H1 (cell line): ENCODE measurements at regions not wholly inside any gene's neighbourhood (a gene's known extent, or its start where the extent isn't known, plus 50 kb on each side); places are given as distances from the start of the nearest gene placed in this dataset.

Experiments used
- CTCF ChIA-PET: fragments of 300-600 bp; sonication (Branson Sonifier 250); formaldehyde crosslinking; loops from one replicate; lab custom pipeline; 2021; ENCODE audit not compliant: partially characterized antibody; lab: Charles Lee
- POLR2A ChIA-PET: fragments of 300-600 bp; sonication (Branson Sonifier 250); formaldehyde crosslinking; loops from one replicate; lab custom pipeline; 2021; ENCODE audit warnings: inconsistent platforms; ENCODE audit not compliant: partially characterized antibody; lab: Charles Lee
- DNase-seq, 2 experiments: peaks; one replicate each; pipeline versions ENCODE4 v3.0.0 to v3.0.0-alpha.2; 2010 to 2022; ENCODE audit warnings: low spot score in 2 of 2, low read depth in 1 of 2, mixed read lengths in 1 of 2
- FAIRE-seq: peaks from 2 replicates; lab custom pipeline; 2011; peaks lifted over from hg19 to GRCh38; lab: Jason Lieb, UNC
- H2AFZ ChIP-seq: 2 replicates; pipeline ENCODE4 v1.8.1; 2012; ENCODE audit warnings: low read length, inconsistent platforms
- H2AK5ac ChIP-seq: 2 replicates; pipeline ENCODE4 v1.6.1; 2013; ENCODE audit warnings: low read depth, low read length
- H2BK120ac ChIP-seq: replicated peaks from 2 replicates; pipeline ENCODE3; 2013; ENCODE audit warnings: low read depth, low read length, inconsistent platforms
- H2BK12ac ChIP-seq: 2 replicates; pipeline ENCODE4 v1.6.1; 2013; ENCODE audit warnings: low read depth, low read length
- H2BK15ac ChIP-seq: 2 replicates; pipeline ENCODE4 v1.6.1; 2013; ENCODE audit warnings: low read length
- H2BK20ac ChIP-seq: 2 replicates; pipeline ENCODE4 v1.6.1; 2013; ENCODE audit warnings: low read length
- H2BK5ac ChIP-seq: 2 replicates; pipeline ENCODE4 v1.6.1; 2013; ENCODE audit warnings: low read depth, low read length
- H3K14ac ChIP-seq: 2 replicates; pipeline ENCODE4 v1.6.1; 2013; ENCODE audit warnings: inconsistent platforms; ENCODE audit not compliant: insufficient read length
- H3K18ac ChIP-seq: 2 replicates; pipeline ENCODE4 v1.6.1; 2013; ENCODE audit warnings: low read length; ENCODE audit errors: extremely low read depth
- H3K23ac ChIP-seq: 2 replicates; pipeline ENCODE4 v1.6.1; 2013; ENCODE audit warnings: inconsistent platforms; ENCODE audit not compliant: insufficient read length
- H3K23me2 ChIP-seq: 2 replicates; pipeline ENCODE4 v1.6.1; 2013; ENCODE audit warnings: low read depth, low read length
- H3K27ac ChIP-seq: 2 replicates; pipeline ENCODE4 v1.6.1; 2011; ENCODE audit warnings: low read depth, low read length, inconsistent platforms
- H3K27me3 ChIP-seq, 4 experiments: replicated peaks in 1 of 4; 1 replicate in 1 of 4; 2 replicates in 3 of 4; pipeline versions ENCODE4 v1.6.1 to v1.8.1; 2011 to 2013; ENCODE audit warnings: low read length in 3 of 4, mild to moderate bottlenecking in 3 of 4, inconsistent platforms in 2 of 4, mixed read lengths in 2 of 4, moderate library complexity in 1 of 4; ENCODE audit not compliant: control insufficient read depth in 3 of 4, insufficient read depth in 3 of 4; ENCODE audit errors: extremely low read depth in 1 of 4
- H3K36me3 ChIP-seq, 4 experiments: 2 replicates each; pipeline versions ENCODE4 v1.6.1 to v1.8.1; 2011 to 2013; ENCODE audit warnings: mild to moderate bottlenecking in 4 of 4, low read length in 3 of 4, moderate library complexity in 2 of 4, control low read depth in 1 of 4, inconsistent platforms in 1 of 4; ENCODE audit not compliant: insufficient read depth in 4 of 4, control insufficient read depth in 2 of 4
- H3K4ac ChIP-seq: replicated peaks from 2 replicates; pipeline ENCODE3; 2013; ENCODE audit warnings: low read length, low read depth, mixed read lengths, inconsistent platforms; ENCODE audit not compliant: insufficient read length
- H3K4me1 ChIP-seq, 4 experiments: replicated peaks in 1 of 4; 1 replicate in 1 of 4; 2 replicates in 3 of 4; pipeline versions ENCODE4 v1.6.1 to v1.8.1; 2011 to 2013; ENCODE audit warnings: low read length in 3 of 4, inconsistent platforms in 2 of 4, mixed read lengths in 1 of 4; ENCODE audit not compliant: insufficient read depth in 4 of 4, control insufficient read depth in 3 of 4
- H3K4me2 ChIP-seq, 2 experiments: 2 replicates each; pipeline versions ENCODE4 v1.6.1 to v1.8.1; 2011 to 2013; ENCODE audit warnings: low read depth in 2 of 2, low read length in 2 of 2, control low read depth in 1 of 2, inconsistent platforms in 1 of 2, mild to moderate bottlenecking in 1 of 2; ENCODE audit not compliant: insufficient read depth in 1 of 2
- H3K4me3 ChIP-seq, 4 experiments: fragments of 200-600, 300-600 bp in 1 of 4; sonication (generic), shearing (Covaris generic), sonication (Bioruptor Twin) in 1 of 4; 2 replicates each; pipeline versions ENCODE4 v1.5.1 to v1.8.1; 2011 to 2016; ENCODE audit warnings: low read length in 4 of 4, low read depth in 3 of 4, control low read depth in 2 of 4, inconsistent platforms in 2 of 4, mild to moderate bottlenecking in 2 of 4, mixed read lengths in 1 of 4, moderate library complexity in 1 of 4; ENCODE audit not compliant: insufficient read depth in 2 of 4; ENCODE audit errors: extremely low read depth in 1 of 4
- H3K56ac ChIP-seq: replicated peaks from 2 replicates; pipeline ENCODE3; 2013; ENCODE audit warnings: low read depth, mild to moderate bottlenecking, mixed read lengths, low read length, inconsistent platforms; ENCODE audit not compliant: insufficient read length
- H3K79me1 ChIP-seq: 2 replicates; pipeline ENCODE4 v1.6.1; 2013; ENCODE audit warnings: low read depth, low read length, control low read depth
- H3K79me2 ChIP-seq, 2 experiments: 2 replicates each; pipeline versions ENCODE4 v1.6.1 to v1.8.1; 2012 to 2013; ENCODE audit warnings: low read length in 2 of 2, mild to moderate bottlenecking in 2 of 2, inconsistent platforms in 1 of 2; ENCODE audit not compliant: insufficient read depth in 2 of 2, control insufficient read depth in 1 of 2
- H3K9ac ChIP-seq, 4 experiments: replicated peaks in 1 of 4; 1 replicate in 1 of 4; 2 replicates in 3 of 4; pipeline versions ENCODE4 v1.6.1 to v1.8.1; 2011 to 2013; ENCODE audit warnings: low read depth in 3 of 4, low read length in 3 of 4, control low read depth in 2 of 4, mild to moderate bottlenecking in 2 of 4, moderate library complexity in 2 of 4, inconsistent platforms in 1 of 4; ENCODE audit errors: extremely low read depth in 1 of 4
- H3K9me3 ChIP-seq, 2 experiments: 2 replicates each; pipeline versions ENCODE4 v1.6.1 to v1.8.1; 2012 to 2013; ENCODE audit warnings: mild to moderate bottlenecking in 2 of 2, moderate library complexity in 2 of 2, control low read depth in 1 of 2, inconsistent platforms in 1 of 2, low read depth in 1 of 2, low read length in 1 of 2, mixed read lengths in 1 of 2; ENCODE audit not compliant: insufficient read depth in 2 of 2
- H4K20me1 ChIP-seq, 2 experiments: replicated peaks in 1 of 2; 2 replicates each; pipeline versions ENCODE3 to v1.8.1; 2011 to 2013; ENCODE audit warnings: inconsistent platforms in 2 of 2, low read length in 2 of 2, mild to moderate bottlenecking in 1 of 2; ENCODE audit not compliant: insufficient read depth in 2 of 2, control insufficient read depth in 1 of 2
- H4K5ac ChIP-seq: 2 replicates; pipeline ENCODE4 v1.6.1; 2013; ENCODE audit warnings: low read length, low read depth, mixed read lengths, inconsistent platforms; ENCODE audit not compliant: insufficient read length
- H4K8ac ChIP-seq: 2 replicates; pipeline ENCODE4 v1.8.0; 2013; ENCODE audit warnings: mild to moderate bottlenecking, moderate library complexity, low read length, inconsistent platforms; ENCODE audit not compliant: insufficient read depth; ENCODE audit errors: extremely low read depth
- H4K91ac ChIP-seq: replicated peaks from 2 replicates; pipeline ENCODE3; 2013; ENCODE audit warnings: low read length, mixed read lengths, inconsistent platforms; ENCODE audit not compliant: insufficient read length
- ATF2 ChIP-seq: IDR thresholded peaks from 2 replicates; pipeline ENCODE4 v1.6.1; 2012; ENCODE audit warnings: low read length, inconsistent platforms
- ATF3 ChIP-seq: IDR thresholded peaks from 2 replicates; pipeline ENCODE4 v1.6.1; 2011; ENCODE audit warnings: low read depth, mild to moderate bottlenecking, low read length; ENCODE audit not compliant: insufficient read depth
- CEBPB ChIP-seq: IDR thresholded peaks from 2 replicates; pipeline ENCODE4 v1.6.1; 2012; ENCODE audit warnings: low read depth, low read length
- EP300 ChIP-seq, 2 experiments: IDR thresholded peaks; 1 replicate in 1 of 2; 2 replicates in 1 of 2; pipeline ENCODE4 v1.6.1; 2011 to 2012; ENCODE audit warnings: low read depth in 2 of 2, low read length in 2 of 2, mild to moderate bottlenecking in 2 of 2, borderline replicate concordance in 1 of 2, inconsistent platforms in 1 of 2, moderate library complexity in 1 of 2
- EZH2 ChIP-seq: fragments of 200-600 bp; sonication (generic); IDR thresholded peaks from 2 replicates; pipeline ENCODE4 v1.7.1; 2012; ENCODE audit warnings: low read depth, mild to moderate bottlenecking, moderate library complexity, low read length, inconsistent platforms; ENCODE audit not compliant: severe bottlenecking
- FOSL1 ChIP-seq: IDR thresholded peaks from 2 replicates; pipeline ENCODE4 v1.6.1; 2011; ENCODE audit warnings: mild to moderate bottlenecking, low read depth, low read length, moderate library complexity; ENCODE audit not compliant: insufficient read depth
- POU5F1 ChIP-seq: IDR thresholded peaks from 2 replicates; pipeline ENCODE4 v1.6.1; 2011; ENCODE audit warnings: low read depth, mild to moderate bottlenecking, low read length, moderate library complexity
- RNF2 ChIP-seq: fragments of 200-900, 300-1000 bp; sonication (generic); IDR thresholded peaks from 2 replicates; pipeline ENCODE4 v1.7.1; 2016; ENCODE audit warnings: borderline replicate concordance, low read depth, mild to moderate bottlenecking, antibody characterized with exemption, low read length; ENCODE audit not compliant: poor library complexity, severe bottlenecking; ENCODE audit errors: missing control alignments
- SIX5 ChIP-seq: IDR thresholded peaks from 2 replicates; pipeline ENCODE4 v1.6.1; 2011; ENCODE audit warnings: mild to moderate bottlenecking, low read depth, low read length
- SRF ChIP-seq: IDR thresholded peaks from 2 replicates; pipeline ENCODE4 v1.6.1; 2011; ENCODE audit warnings: mild to moderate bottlenecking, low read depth, low read length, moderate library complexity
- YY1 ChIP-seq: IDR thresholded peaks from 2 replicates; pipeline ENCODE4 v1.6.1; 2011; ENCODE audit warnings: low read depth, mild to moderate bottlenecking, low read length
- ZNF274 ChIP-seq: IDR thresholded peaks from 2 replicates; pipeline ENCODE4 v1.7.0; 2012; ENCODE audit warnings: low read length, borderline replicate concordance; ENCODE audit errors: extremely low read depth
- WGBS, 2 experiments: shearing (Covaris generic) in 1 of 2; methylation state at CpG; one replicate each; pipeline versions ENCODE4 v1.1.6 to v1.1.7; 2013 to 2015; ENCODE audit warnings: low lambda C conversion rate in 2 of 2, mixed read lengths in 2 of 2, inconsistent platforms in 1 of 2, low coverage in 1 of 2, missing lambda C conversion rate in 1 of 2; ENCODE audit not compliant: insufficient replicate concordance in 2 of 2, insufficient coverage in 1 of 2, insufficient read length in 1 of 2; ENCODE audit errors: extremely low coverage in 1 of 2, missing lambda C conversion rate in 1 of 2; 5-methylcytosine and 5-hydroxymethylcytosine counted together

GRCh38 chr4:53890461-53890860 is 173.9 kb downstream of the CHIC2 start:
- POLR2A ChIA-PET = no interaction called here
- H3K9ac ChIP-seq = no peak overlapping the region
- H3K4ac ChIP-seq = no peak overlapping the region
- no peaks in the 10 kb centered on the region for H3K79me2 ChIP-seq
- H2BK20ac ChIP-seq = no peak overlapping the region
- H3K4me3 ChIP-seq = no peak overlapping the region
- no peak for DNase-seq
- H4K20me1 ChIP-seq = no peaks in the 10 kb centered on the region
- H3K56ac ChIP-seq = no peak overlapping the region
- no peaks in the 10 kb centered on the region for H3K23me2 ChIP-seq
- CTCF ChIA-PET = interaction anchor here (0.5 to 1.1 kb wide), 2 partner anchors 31 to 252 kb away, joined by 3 to 4 read pairs; no protein-coding TSS in a partner anchor
- no peak overlapping the region for H2BK120ac ChIP-seq
- no peak overlapping the region for H3K23ac ChIP-seq
- no peak overlapping the region for H2BK15ac ChIP-seq
- no peak overlapping the region for H2BK12ac ChIP-seq
- 96% methylated on average over 4 of the region's 4 CpGs; no CpG with 5 or more reads in 1 of the 2 experiments for WGBS, 2 experiments
- H3K79me1 ChIP-seq = no peaks in the 10 kb centered on the region
- no peak overlapping the region for H3K27ac ChIP-seq
- H2AFZ ChIP-seq = no peak overlapping the region
- H3K4me1 ChIP-seq = no peaks in the 10 kb centered on the region
- no peak overlapping the region for H3K18ac ChIP-seq
- H3K14ac ChIP-seq = no peak overlapping the region
- no peak overlapping the region for H4K91ac ChIP-seq
- no peak overlapping the region for H3K4me2 ChIP-seq
- H3K9me3 ChIP-seq = no peaks in the 10 kb centered on the region
- H3K36me3 ChIP-seq = no peaks in the 10 kb centered on the region
- FAIRE-seq = no peak
- no peaks in the 10 kb centered on the region for H3K27me3 ChIP-seq
- no peak overlapping the region for H4K5ac ChIP-seq
- H2AK5ac ChIP-seq = no peak overlapping the region
- H2BK5ac ChIP-seq = no peak overlapping the region
- no peak overlapping the region for H4K8ac ChIP-seq
- TF ChIP-seq ATF3 = no peak
- no peak for TF ChIP-seq ATF2
- no peak for TF ChIP-seq FOSL1
- no peak for TF ChIP-seq YY1
- TF ChIP-seq POU5F1 = no peak
- no peak for TF ChIP-seq SRF
- TF ChIP-seq SIX5 = no peak
- no peak for TF ChIP-seq ZNF274
- no peak for TF ChIP-seq RNF2
- no peak for TF ChIP-seq EZH2
- no peak for TF ChIP-seq CEBPB
- no peak for TF ChIP-seq EP300 (IDR thresholded peaks at IDR 0.05; ENCODE audit: borderline replicate concordance in 1 of 2, low read depth in 2 of 2, low read length in 2 of 2)
